ENCODE measurements at regions not wholly inside any gene's neighbourhood (a gene's known extent, or its start where the extent isn't known, plus 50 kb on each side); places are given as distances from the start of the nearest gene placed in this dataset.
"Not testable (repeated sequence)": the region's sequence is repeated elsewhere in the genome, so short reads cannot be mapped to it uniquely, and the experiment has no call there.

- Histone ChIP-seq H3K4me1 (ENCODE audit: control insufficient read depth, insufficient read depth, low read length) (no peaks in the 10 kb centered on the region), H3K27ac (ENCODE audit: low read length) (no peak overlapping the region), H3K4me3 (ENCODE audit: low read length) (no peak overlapping the region), H3K27me3 (ENCODE audit: control insufficient read depth, insufficient read depth, low read length) (peaks cover 3% of the 10 kb centered on the region), H3K36me3 (ENCODE audit: control insufficient read depth, insufficient read depth, low read length) (no peaks in the 10 kb centered on the region), H3K9me3 (ENCODE audit: control insufficient read depth, insufficient read depth, low read length) (no peaks in the 10 kb centered on the region)
- H3K9me3 Mint-ChIP-seq, result no peaks in the 10 kb centered on the region
- H3K4me1 Mint-ChIP-seq, result no peaks in the 10 kb centered on the region
- H3K36me3 Mint-ChIP-seq, result no peaks in the 10 kb centered on the region
- no peak overlapping the region for H3K4me3 Mint-ChIP-seq
- TF ChIP-seq CTCF (IDR thresholded peaks at IDR 0.05), result no peak
- DNase-seq, result no peak
- intact Hi-C loops (cut with micrococcal nuclease), result no loop called here
- no peak for ATAC-seq
- WGBS (ENCODE audit: insufficient coverage), result 93% methylated on average over 8 of the region's 8 CpGs
- no peak overlapping the region for H3K27ac Mint-ChIP-seq
- peaks cover 13 to 20% of the 10 kb centered on the region in 2 donors for H3K27me3 Mint-ChIP-seq (ENCODE audit: low read depth in 2 of 2)
These were observed 119.1 kb downstream of the KCNJ12 start for GRCh38 chr17:21495281-21495680.

- intact Hi-C loops (cut with micrococcal nuclease), result no loop called here
These were observed 123.9 kb downstream of the KCNJ12 start for GRCh38 chr17:21500064-21500463.

GRCh38 chr17:21501927-21502700 is 126.0 kb downstream of the KCNJ12 start:
- H3K27ac Mint-ChIP-seq; H3K4me1 Mint-ChIP-seq; H3K36me3 Mint-ChIP-seq; ATAC-seq; H3K27me3 ChIP-seq (ENCODE audit: control insufficient read depth, insufficient read depth, low read length); DNase-seq; H3K4me3 Mint-ChIP-seq; H3K36me3 ChIP-seq (ENCODE audit: control insufficient read depth, insufficient read depth, low read length); H3K4me1 ChIP-seq (ENCODE audit: control insufficient read depth, insufficient read depth, low read length); H3K4me3 ChIP-seq (ENCODE audit: low read length); H3K27ac ChIP-seq (ENCODE audit: low read length); intact Hi-C loops (cut with micrococcal nuclease); H3K9me3 Mint-ChIP-seq; H3K9me3 ChIP-seq (ENCODE audit: control insufficient read depth, insufficient read depth, low read length): not testable (repeated sequence)
- peaks cover 14 to 23% of the 10 kb centered on the region in 2 donors for H3K27me3 Mint-ChIP-seq (ENCODE audit: low read depth in 2 of 2)
- 79% methylated on average over 15 of the region's 15 CpGs for WGBS (ENCODE audit: insufficient coverage)

More at GRCh38 chr17:21500064-21500463, 123.9 kb downstream of the KCNJ12 start:
- ATAC-seq (no peak), DNase-seq (no peak)
- Histone ChIP-seq H3K36me3 (ENCODE audit: control insufficient read depth, insufficient read depth, low read length) (no peaks in the 10 kb centered on the region), H3K9me3 (ENCODE audit: control insufficient read depth, insufficient read depth, low read length) (no peaks in the 10 kb centered on the region), H3K27ac (ENCODE audit: low read length) (no peak overlapping the region), H3K4me1 (ENCODE audit: control insufficient read depth, insufficient read depth, low read length) (no peaks in the 10 kb centered on the region), H3K27me3 (ENCODE audit: control insufficient read depth, insufficient read depth, low read length) (peaks cover 3% of the 10 kb centered on the region), H3K4me3 (ENCODE audit: low read length) (no peak overlapping the region)
- no peak overlapping the region for H3K4me3 Mint-ChIP-seq
- no peaks in the 10 kb centered on the region for H3K4me1 Mint-ChIP-seq
- no peak overlapping the region for H3K27ac Mint-ChIP-seq
- WGBS (ENCODE audit: insufficient coverage), result 77% methylated on average over 5 of the region's 5 CpGs
- peaks cover 16 to 20% of the 10 kb centered on the region in 2 donors for H3K27me3 Mint-ChIP-seq (ENCODE audit: low read depth in 2 of 2)
- no peaks in the 10 kb centered on the region for H3K9me3 Mint-ChIP-seq
- H3K36me3 Mint-ChIP-seq, result no peaks in the 10 kb centered on the region
- no peak for TF ChIP-seq CTCF (IDR thresholded peaks at IDR 0.05)

- TF ChIP-seq CTCF (IDR thresholded peaks at IDR 0.05), result no peak
- H3K4me1 ChIP-seq (ENCODE audit: control insufficient read depth, insufficient read depth, low read length), result peaks cover under 1% of the 10 kb centered on the region
- no peak overlapping the region for H3K4me3 Mint-ChIP-seq
- no peaks in the 10 kb centered on the region for H3K9me3 ChIP-seq (ENCODE audit: control insufficient read depth, insufficient read depth, low read length)
- no peak overlapping the region for H3K4me3 ChIP-seq (ENCODE audit: low read length)
- H3K27ac ChIP-seq (ENCODE audit: low read length), result no peak overlapping the region
- no peak overlapping the region for H3K27ac Mint-ChIP-seq
- H3K36me3 ChIP-seq (ENCODE audit: control insufficient read depth, insufficient read depth, low read length), result no peaks in the 10 kb centered on the region
- peaks cover 3 to 5% of the 10 kb centered on the region in 2 donors for H3K4me1 Mint-ChIP-seq
- DNase-seq, result no peak
- no peak for ATAC-seq
- no peaks in the 10 kb centered on the region for H3K36me3 Mint-ChIP-seq
- H3K27me3 ChIP-seq (ENCODE audit: control insufficient read depth, insufficient read depth, low read length), result peaks cover 8% of the 10 kb centered on the region
- intact Hi-C loops (cut with micrococcal nuclease), result no loop called here
- peaks cover 24 to 44% of the 10 kb centered on the region in 2 donors for H3K27me3 Mint-ChIP-seq (ENCODE audit: low read depth in 2 of 2)
- no peaks in the 10 kb centered on the region for H3K9me3 Mint-ChIP-seq
- WGBS (ENCODE audit: insufficient coverage), result 92% methylated on average over 37 of the region's 37 CpGs
These were observed 130.0 kb downstream of the KCNJ12 start for GRCh38 chr17:21505819-21506815.

GRCh38 chr17:21507806-21508205 is 131.6 kb downstream of the KCNJ12 start:
- H3K9me3 ChIP-seq (ENCODE audit: control insufficient read depth, insufficient read depth, low read length); H3K36me3 Mint-ChIP-seq; H3K36me3 ChIP-seq (ENCODE audit: control insufficient read depth, insufficient read depth, low read length); ATAC-seq; H3K27ac ChIP-seq (ENCODE audit: low read length); intact Hi-C loops (cut with micrococcal nuclease); DNase-seq; H3K4me3 Mint-ChIP-seq; H3K4me3 ChIP-seq (ENCODE audit: low read length); H3K27ac Mint-ChIP-seq; H3K9me3 Mint-ChIP-seq: not testable (repeated sequence)
- Histone ChIP-seq H3K4me1 (ENCODE audit: control insufficient read depth, insufficient read depth, low read length) (peaks cover 13% of the 10 kb centered on the region), H3K27me3 (ENCODE audit: control insufficient read depth, insufficient read depth, low read length) (peaks cover 19% of the 10 kb centered on the region)
- WGBS (ENCODE audit: insufficient coverage), result 22% methylated on average over 3 of the region's 4 CpGs
- peaks cover 30 to 54% of the 10 kb centered on the region in 2 donors for H3K27me3 Mint-ChIP-seq (ENCODE audit: low read depth in 2 of 2)
- peaks cover 11 to 17% of the 10 kb centered on the region in 2 donors for H3K4me1 Mint-ChIP-seq

All from natural killer cell (primary cell).